KMS-11 (cell line): ENCODE measurements at regions not wholly inside any gene's neighbourhood (a gene's known extent, or its start where the extent isn't known, plus 50 kb on each side); places are given as distances from the start of the nearest gene placed in this dataset.

Source experiments
- H2AFZ ChIP-seq: fragments of 200-600 bp; sonication (generic); 2 replicates; pipeline ENCODE4 v1.6.1; 2016; ENCODE audit warnings: antibody characterized with exemption, mixed run types, low read depth
- H3K27ac ChIP-seq: fragments of 200-600 bp; sonication (generic); 2 replicates; pipeline ENCODE4 v1.6.1; 2016; ENCODE audit warnings: mild to moderate bottlenecking, mixed run types
- H3K27me3 ChIP-seq: fragments of 200-600 bp; sonication (generic); 2 replicates; pipeline ENCODE4 v1.6.1; 2017; ENCODE audit warnings: mild to moderate bottlenecking, low read depth, mixed run types, moderate library complexity; ENCODE audit not compliant: insufficient read depth
- H3K36me3 ChIP-seq: fragments of 200-600 bp; sonication (generic); 2 replicates; pipeline ENCODE4 v1.6.1; 2017; ENCODE audit warnings: mild to moderate bottlenecking, mixed run types; ENCODE audit not compliant: insufficient read depth
- H3K4me1 ChIP-seq: fragments of 200-600 bp; sonication (generic); 2 replicates; pipeline ENCODE4 v1.6.1; 2016; ENCODE audit warnings: mild to moderate bottlenecking, low read depth, mixed run types; ENCODE audit not compliant: poor library complexity, severe bottlenecking
- H3K4me2 ChIP-seq: fragments of 200-600 bp; sonication (generic); 2 replicates; pipeline ENCODE4 v1.7.0; 2016; ENCODE audit warnings: mild to moderate bottlenecking, mixed run types
- H3K4me3 ChIP-seq: fragments of 200-600 bp; sonication (generic); IDR thresholded peaks from 2 replicates; pipeline ENCODE4 v1.6.1; 2017; ENCODE audit warnings: low read depth, low read length, mixed read lengths; ENCODE audit not compliant: insufficient read depth
- H3K79me2 ChIP-seq: fragments of 200-600 bp; sonication (generic); 2 replicates; pipeline ENCODE4 v1.6.1; 2016; ENCODE audit warnings: low read depth, mixed run types; ENCODE audit not compliant: insufficient read depth
- H3K9ac ChIP-seq: fragments of 200-600 bp; sonication (generic); 2 replicates; pipeline ENCODE4 v1.6.1; 2016; ENCODE audit warnings: mild to moderate bottlenecking, mixed run types
- H4K20me1 ChIP-seq: fragments of 200-600 bp; sonication (generic); 2 replicates; pipeline ENCODE4 v1.6.1; 2016; ENCODE audit warnings: mild to moderate bottlenecking, mixed run types; ENCODE audit not compliant: insufficient read depth
- CTCF ChIP-seq: fragments of 200-600 bp; sonication (generic); conservative IDR thresholded peaks from 2 replicates; pipeline ENCODE4 v1.6.1; 2017; ENCODE audit warnings: low read depth, mild to moderate bottlenecking, antibody characterized with exemption, low read length, moderate library complexity, mixed read lengths

GRCh38 chr10:91137011-91137643 lies 83.3 kb upstream of the PCGF5 start:
- H3K79me2 ChIP-seq = no peaks in the 10 kb centered on the region
- TF ChIP-seq CTCF = no peak
- no peaks in the 10 kb centered on the region for H3K27me3 ChIP-seq
- H3K4me2 ChIP-seq = no peak overlapping the region
- H3K36me3 ChIP-seq = no peaks in the 10 kb centered on the region
- no peak overlapping the region for H2AFZ ChIP-seq
- H4K20me1 ChIP-seq = no peaks in the 10 kb centered on the region
- no peaks in the 10 kb centered on the region for H3K4me1 ChIP-seq
- no peak overlapping the region for H3K9ac ChIP-seq
- H3K27ac ChIP-seq = no peak overlapping the region
- H3K4me3 ChIP-seq = no peak overlapping the region

GRCh38 chr10:91137822-91138221 lies 82.6 kb upstream of the PCGF5 start:
- no peaks in the 10 kb centered on the region for H4K20me1 ChIP-seq
- no peak overlapping the region for H2AFZ ChIP-seq
- no peak overlapping the region for H3K27ac ChIP-seq
- no peaks in the 10 kb centered on the region for H3K79me2 ChIP-seq
- no peak for TF ChIP-seq CTCF
- H3K4me1 ChIP-seq = no peaks in the 10 kb centered on the region
- no peaks in the 10 kb centered on the region for H3K27me3 ChIP-seq
- no peak overlapping the region for H3K9ac ChIP-seq
- H3K4me2 ChIP-seq = no peak overlapping the region
- no peaks in the 10 kb centered on the region for H3K36me3 ChIP-seq
- H3K4me3 ChIP-seq = no peak overlapping the region

GRCh38 chr10:91140995-91141549 lies 79.4 kb upstream of the PCGF5 start:
- no peak overlapping the region for H3K4me3 ChIP-seq
- H3K4me1 ChIP-seq = peaks cover 5% of the 10 kb centered on the region
- H3K36me3 ChIP-seq = no peaks in the 10 kb centered on the region
- no peaks in the 10 kb centered on the region for H3K27me3 ChIP-seq
- no peak for TF ChIP-seq CTCF
- no peak overlapping the region for H2AFZ ChIP-seq
- no peak overlapping the region for H3K27ac ChIP-seq
- H3K4me2 ChIP-seq = no peak overlapping the region
- H3K9ac ChIP-seq = no peak overlapping the region
- no peaks in the 10 kb centered on the region for H3K79me2 ChIP-seq
- H4K20me1 ChIP-seq = no peaks in the 10 kb centered on the region

GRCh38 chr10:91144961-91145360 lies 75.5 kb upstream of the PCGF5 start:
- no peak overlapping the region for H3K27ac ChIP-seq
- no peak overlapping the region for H3K9ac ChIP-seq
- H3K4me1 ChIP-seq = peaks cover 5% of the 10 kb centered on the region
- no peak for TF ChIP-seq CTCF
- no peak overlapping the region for H2AFZ ChIP-seq
- H3K36me3 ChIP-seq = no peaks in the 10 kb centered on the region
- H3K4me3 ChIP-seq = no peak overlapping the region
- H4K20me1 ChIP-seq = no peaks in the 10 kb centered on the region
- H3K27me3 ChIP-seq = no peaks in the 10 kb centered on the region
- H3K79me2 ChIP-seq = no peaks in the 10 kb centered on the region
- no peak overlapping the region for H3K4me2 ChIP-seq
